Endothelial cell of umbilical vein (primary cell): ENCODE measurements at regions not wholly inside any gene's neighbourhood (a gene's known extent, or its start where the extent isn't known, plus 50 kb on each side); places are given as distances from the start of the nearest gene placed in this dataset.

ENCODE experiments used
- EZH2 ChIP-seq: IDR thresholded peaks from 2 replicates; pipeline ENCODE4 v1.6.1; 2012; ENCODE audit warnings: borderline replicate concordance, low read depth, mild to moderate bottlenecking, moderate library complexity, low read length, inconsistent platforms; ENCODE audit not compliant: severe bottlenecking
- POLR2AphosphoS5 ChIP-seq: IDR thresholded peaks from 2 replicates; pipeline ENCODE4 v1.6.1; 2012; ENCODE audit warnings: low read depth, mild to moderate bottlenecking, control low read depth, low read length, moderate library complexity; ENCODE audit not compliant: insufficient read depth
- TF ChIP-seq, protein P1 (sequence below), 2 donors: IDR thresholded peaks; 1 replicate in 1 of 2; 2 replicates in 1 of 2; pipeline ENCODE4 v1.5.1; 2011; ENCODE audit warnings: low read length in 2 of 2, mild to moderate bottlenecking in 2 of 2, moderate library complexity in 2 of 2, control low read depth in 1 of 2, inconsistent platforms in 1 of 2, low read depth in 1 of 2; ENCODE audit not compliant: insufficient read depth in 1 of 2; ENCODE audit errors: extremely low read depth in 1 of 2
- TF ChIP-seq, protein P2 (sequence below): IDR thresholded peaks from 2 replicates; pipeline ENCODE4 v1.6.1; 2011; ENCODE audit not compliant: insufficient read depth, insufficient read length

DNA sequence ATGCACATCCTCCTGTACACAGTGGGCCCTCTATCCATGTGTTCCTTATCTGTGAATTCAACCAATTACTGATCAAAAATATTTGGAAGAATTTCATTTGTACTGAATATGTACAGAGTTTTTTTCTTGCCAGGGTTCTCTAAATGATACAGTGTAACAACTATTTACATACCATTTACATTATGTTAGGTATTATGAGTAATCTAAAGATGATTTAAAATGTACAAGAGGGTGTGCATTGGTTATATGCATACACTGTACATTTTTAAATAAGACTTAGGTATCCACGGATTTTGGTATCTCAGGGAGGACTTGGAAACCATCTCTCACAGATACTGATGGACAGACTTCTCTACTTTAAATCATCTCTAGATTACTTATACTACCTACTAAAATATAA lies 1333.9 kb downstream of the PCDH18 start:
- TF ChIP-seq, protein P1, sequence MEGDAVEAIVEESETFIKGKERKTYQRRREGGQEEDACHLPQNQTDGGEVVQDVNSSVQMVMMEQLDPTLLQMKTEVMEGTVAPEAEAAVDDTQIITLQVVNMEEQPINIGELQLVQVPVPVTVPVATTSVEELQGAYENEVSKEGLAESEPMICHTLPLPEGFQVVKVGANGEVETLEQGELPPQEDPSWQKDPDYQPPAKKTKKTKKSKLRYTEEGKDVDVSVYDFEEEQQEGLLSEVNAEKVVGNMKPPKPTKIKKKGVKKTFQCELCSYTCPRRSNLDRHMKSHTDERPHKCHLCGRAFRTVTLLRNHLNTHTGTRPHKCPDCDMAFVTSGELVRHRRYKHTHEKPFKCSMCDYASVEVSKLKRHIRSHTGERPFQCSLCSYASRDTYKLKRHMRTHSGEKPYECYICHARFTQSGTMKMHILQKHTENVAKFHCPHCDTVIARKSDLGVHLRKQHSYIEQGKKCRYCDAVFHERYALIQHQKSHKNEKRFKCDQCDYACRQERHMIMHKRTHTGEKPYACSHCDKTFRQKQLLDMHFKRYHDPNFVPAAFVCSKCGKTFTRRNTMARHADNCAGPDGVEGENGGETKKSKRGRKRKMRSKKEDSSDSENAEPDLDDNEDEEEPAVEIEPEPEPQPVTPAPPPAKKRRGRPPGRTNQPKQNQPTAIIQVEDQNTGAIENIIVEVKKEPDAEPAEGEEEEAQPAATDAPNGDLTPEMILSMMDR (IDR thresholded peaks at IDR 0.05; ENCODE audit: extremely low read depth in 1 of 2, insufficient read depth in 1 of 2, low read depth in 1 of 2, low read length in 2 of 2) = no peak
- TF ChIP-seq POLR2AphosphoS5 (no peak), EZH2 (no peak)
- TF ChIP-seq, protein P2, sequence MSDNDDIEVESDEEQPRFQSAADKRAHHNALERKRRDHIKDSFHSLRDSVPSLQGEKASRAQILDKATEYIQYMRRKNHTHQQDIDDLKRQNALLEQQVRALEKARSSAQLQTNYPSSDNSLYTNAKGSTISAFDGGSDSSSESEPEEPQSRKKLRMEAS = no peak
